CD4-positive, CD25-positive, alpha-beta regulatory T cell (primary cell): ENCODE measurements at regions not wholly inside any gene's neighbourhood (a gene's known extent, or its start where the extent isn't known, plus 50 kb on each side); places are given as distances from the start of the nearest gene placed in this dataset.

ENCODE experiments used
- ATAC-seq, 2 donors: fragments of 150-1000 bp; cut with Tn5 transposase; one replicate each; pipeline ENCODE4 v1.10.0; 2021; ENCODE audit warnings: low read depth in 2 of 2, moderate number of reproducible peaks in 2 of 2, moderate library complexity in 1 of 2
- DNase-seq, 3 donors: peaks; one replicate each; pipeline versions ENCODE4 v3.0.0 to v3.0.0-alpha.2; 2012 to 2022; ENCODE audit warnings: mixed read lengths in 1 of 3
- H3K27ac ChIP-seq: one replicate; pipeline ENCODE4 v1.7.0; 2013; ENCODE audit warnings: mild to moderate bottlenecking, low read length; ENCODE audit not compliant: insufficient read depth, poor library complexity, severe bottlenecking
- H3K27me3 ChIP-seq: one replicate; pipeline ENCODE4 v1.7.0; 2013; ENCODE audit warnings: low read length; ENCODE audit not compliant: control insufficient read depth, insufficient read depth
- H3K36me3 ChIP-seq: one replicate; pipeline ENCODE4 v1.7.0; 2013; ENCODE audit warnings: mild to moderate bottlenecking, low read length, moderate library complexity; ENCODE audit not compliant: control insufficient read depth, insufficient read depth
- H3K4me1 ChIP-seq: 2 replicates; pipeline ENCODE4 v1.7.0; 2013; ENCODE audit warnings: mild to moderate bottlenecking, low read length; ENCODE audit not compliant: insufficient read depth, control insufficient read depth, poor library complexity, severe bottlenecking
- H3K4me3 ChIP-seq: one replicate; pipeline ENCODE4 v1.7.0; 2013; ENCODE audit warnings: low read depth, mild to moderate bottlenecking, low read length, moderate library complexity
- H3K9me3 ChIP-seq, 2 experiments: 1 replicate in 1 of 2; 2 replicates in 1 of 2; pipeline ENCODE4 v1.7.0; 2013; ENCODE audit warnings: low read length in 2 of 2, mild to moderate bottlenecking in 1 of 2, moderate library complexity in 1 of 2; ENCODE audit not compliant: control insufficient read depth in 2 of 2
- H3K27ac Mint-ChIP-seq, 3 donors: one replicate each; pipeline ENCODE4 v1.8.0; 2020 to 2022; ENCODE audit warnings: mild to moderate bottlenecking in 3 of 3, mixed read lengths in 3 of 3, moderate library complexity in 2 of 3
- H3K27me3 Mint-ChIP-seq: one replicate; pipeline ENCODE4 v1.8.0; 2022; ENCODE audit warnings: mild to moderate bottlenecking, mixed read lengths
- H3K36me3 Mint-ChIP-seq: one replicate; pipeline ENCODE4 v1.8.0; 2020; ENCODE audit warnings: mixed read lengths
- H3K4me1 Mint-ChIP-seq, 4 donors: one replicate each; pipeline ENCODE4 v1.8.0; 2020 to 2022; ENCODE audit warnings: mixed read lengths in 4 of 4, mild to moderate bottlenecking in 1 of 4
- H3K4me3 Mint-ChIP-seq, 4 donors: one replicate each; pipeline ENCODE4 v1.8.0; 2020 to 2022; ENCODE audit warnings: mild to moderate bottlenecking in 4 of 4, mixed read lengths in 4 of 4, moderate library complexity in 3 of 4
- H3K9me3 Mint-ChIP-seq, 7 donors: one replicate each; pipeline ENCODE4 v1.8.0; 2020 to 2022; ENCODE audit warnings: mixed read lengths in 7 of 7, mild to moderate bottlenecking in 3 of 7, moderate library complexity in 2 of 7

- no peaks in the 10 kb centered on the region for H3K27me3 ChIP-seq
- peaks cover 0 to 1% (median 0%) of the 10 kb centered on the region in 7 donors for H3K9me3 Mint-ChIP-seq
- H3K27ac ChIP-seq = no peak overlapping the region
These were observed 49.7 kb downstream of the GLI2 start for GRCh38 chr2:120785228-120785966.

DNA sequence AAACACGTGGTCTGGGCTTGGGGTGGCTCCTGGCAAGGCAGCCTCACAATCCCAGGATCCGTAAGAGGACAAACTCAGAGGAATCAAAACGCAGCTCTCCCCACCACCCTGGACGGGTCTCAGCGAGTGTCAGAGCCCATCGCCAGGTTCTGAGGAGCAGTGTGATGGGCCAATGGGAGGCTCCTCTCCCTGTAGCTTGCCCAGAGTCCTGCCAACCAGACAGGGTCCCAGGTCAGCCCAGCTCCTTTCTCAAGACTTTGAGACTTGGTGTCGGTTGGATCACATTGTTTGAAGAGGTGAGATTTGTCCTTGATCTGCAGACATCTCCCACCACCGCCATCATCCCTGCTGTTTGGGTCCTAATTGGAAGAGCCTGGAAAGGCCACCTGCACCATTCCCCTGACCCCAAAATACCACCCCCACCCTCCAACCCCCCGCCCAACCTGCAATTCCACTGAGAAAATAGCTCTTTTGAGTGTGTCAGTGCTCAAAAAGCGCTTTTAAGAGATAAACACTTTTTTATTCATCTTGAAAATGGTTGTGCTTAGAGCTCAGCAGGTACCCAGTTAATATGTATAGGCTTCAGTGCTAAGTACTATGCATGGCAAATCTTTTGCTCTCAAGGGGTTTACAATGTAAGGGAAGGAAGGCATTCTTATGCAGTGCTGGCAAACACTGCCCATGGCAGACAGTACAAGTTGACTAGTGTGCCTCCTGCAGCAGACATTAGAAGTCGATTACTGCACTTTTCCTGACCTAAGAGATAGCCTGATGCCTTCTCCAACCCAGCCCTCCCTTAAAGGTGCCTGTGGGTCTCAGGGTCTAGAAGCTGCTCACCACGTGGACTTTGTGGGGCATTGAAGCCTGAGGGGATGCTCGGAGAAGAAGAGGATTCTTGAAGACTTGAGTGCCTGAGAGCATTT is 50.6 kb downstream of the GLI2 start:
- H3K4me1 Mint-ChIP-seq = peaks cover 0 to 4% (median 2%) of the 10 kb centered on the region in 4 donors
- DNase-seq = no peak
- no peaks in the 10 kb centered on the region for H3K4me1 ChIP-seq
- no peak overlapping the region for H3K4me3 Mint-ChIP-seq
- H3K36me3 Mint-ChIP-seq = no peaks in the 10 kb centered on the region
- no peak overlapping the region for H3K4me3 ChIP-seq
- no peak overlapping the region for H3K27ac ChIP-seq
- H3K27me3 Mint-ChIP-seq = no peaks in the 10 kb centered on the region
- H3K27me3 ChIP-seq = no peaks in the 10 kb centered on the region
- peaks cover 0 to 3% (median 0%) of the 10 kb centered on the region in 7 donors for H3K9me3 Mint-ChIP-seq
- H3K27ac Mint-ChIP-seq = no peak overlapping the region
- no peaks in the 10 kb centered on the region for H3K9me3 ChIP-seq
- H3K36me3 ChIP-seq = no peaks in the 10 kb centered on the region
- no peak for ATAC-seq

More at GRCh38 chr2:120785228-120785966, 49.7 kb downstream of the GLI2 start:
- Mint-ChIP-seq H3K4me3 (no peak overlapping the region), H3K27ac (no peak overlapping the region), H3K27me3 (no peaks in the 10 kb centered on the region), H3K4me1 (peaks cover 0 to 4% (median 2%) of the 10 kb centered on the region in 4 donors), H3K36me3 (no peaks in the 10 kb centered on the region)
- Histone ChIP-seq H3K4me1 (no peaks in the 10 kb centered on the region), H3K36me3 (no peaks in the 10 kb centered on the region), H3K9me3 (no peaks in the 10 kb centered on the region), H3K4me3 (no peak overlapping the region)
- DNase-seq = no peak
- no peak for ATAC-seq

DNA sequence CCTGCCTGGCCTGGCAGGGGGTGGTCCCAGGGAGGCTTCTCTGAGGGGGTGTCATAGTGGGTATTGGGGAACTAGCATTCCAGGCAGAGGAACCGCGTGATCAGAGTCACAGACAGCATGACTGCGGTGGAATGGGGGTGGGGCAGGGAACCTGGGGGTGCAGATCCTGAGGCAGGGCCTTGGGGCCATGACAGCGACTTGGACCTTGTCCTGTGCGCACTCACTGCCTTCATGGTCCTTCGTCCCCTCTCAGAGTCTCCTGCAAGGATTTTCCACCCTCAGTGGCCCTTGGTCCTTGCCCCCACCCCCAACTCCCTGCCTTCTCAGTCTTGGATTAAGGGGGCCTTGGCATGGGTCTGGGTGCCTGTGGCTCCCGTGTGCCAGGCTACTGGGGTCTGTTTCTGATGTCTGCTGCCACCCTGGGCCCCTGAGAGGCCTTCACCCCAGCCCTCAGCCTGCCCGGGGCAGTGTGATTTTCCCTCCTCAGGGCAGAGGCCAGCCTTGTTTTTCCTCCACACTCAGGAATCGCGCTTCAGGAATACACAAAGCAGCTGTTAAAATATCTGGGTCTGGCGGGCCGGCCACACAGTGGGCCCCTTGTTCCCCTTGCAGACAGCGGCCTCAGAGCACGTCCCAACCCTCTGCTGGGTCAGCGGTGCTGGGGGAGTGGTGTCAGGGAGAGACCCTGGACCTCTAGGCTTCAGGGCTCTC is 51.6 kb downstream of the GLI2 start:
- Mint-ChIP-seq H3K4me1 (peaks cover 0 to 4% (median 2%) of the 10 kb centered on the region in 4 donors), H3K27me3 (no peaks in the 10 kb centered on the region), H3K4me3 (no peak overlapping the region), H3K36me3 (no peaks in the 10 kb centered on the region), H3K27ac (no peak overlapping the region), H3K9me3 (peaks cover 0 to 3% (median 0%) of the 10 kb centered on the region in 7 donors)
- Histone ChIP-seq H3K36me3 (no peaks in the 10 kb centered on the region), H3K4me3 (no peak overlapping the region), H3K27ac (no peak overlapping the region), H3K27me3 (no peaks in the 10 kb centered on the region), H3K9me3 (no peaks in the 10 kb centered on the region), H3K4me1 (no peaks in the 10 kb centered on the region)
- ATAC-seq (no peak), DNase-seq (no peak)

- H3K4me1 Mint-ChIP-seq = peaks cover 0 to 4% (median 2%) of the 10 kb centered on the region in 4 donors
- H3K36me3 Mint-ChIP-seq = no peaks in the 10 kb centered on the region
- Histone ChIP-seq H3K9me3 (no peaks in the 10 kb centered on the region), H3K27ac (no peak overlapping the region), H3K27me3 (no peaks in the 10 kb centered on the region), H3K4me3 (no peak overlapping the region), H3K36me3 (no peaks in the 10 kb centered on the region), H3K4me1 (no peaks in the 10 kb centered on the region)
- H3K27me3 Mint-ChIP-seq = no peaks in the 10 kb centered on the region
- no peak for DNase-seq
- no peak overlapping the region for H3K4me3 Mint-ChIP-seq
- peaks cover 0 to 3% (median 0%) of the 10 kb centered on the region in 7 donors for H3K9me3 Mint-ChIP-seq
- no peak for ATAC-seq
- no peak overlapping the region for H3K27ac Mint-ChIP-seq
These were observed 52.4 kb downstream of the GLI2 start for GRCh38 chr2:120787822-120788700.

DNA sequence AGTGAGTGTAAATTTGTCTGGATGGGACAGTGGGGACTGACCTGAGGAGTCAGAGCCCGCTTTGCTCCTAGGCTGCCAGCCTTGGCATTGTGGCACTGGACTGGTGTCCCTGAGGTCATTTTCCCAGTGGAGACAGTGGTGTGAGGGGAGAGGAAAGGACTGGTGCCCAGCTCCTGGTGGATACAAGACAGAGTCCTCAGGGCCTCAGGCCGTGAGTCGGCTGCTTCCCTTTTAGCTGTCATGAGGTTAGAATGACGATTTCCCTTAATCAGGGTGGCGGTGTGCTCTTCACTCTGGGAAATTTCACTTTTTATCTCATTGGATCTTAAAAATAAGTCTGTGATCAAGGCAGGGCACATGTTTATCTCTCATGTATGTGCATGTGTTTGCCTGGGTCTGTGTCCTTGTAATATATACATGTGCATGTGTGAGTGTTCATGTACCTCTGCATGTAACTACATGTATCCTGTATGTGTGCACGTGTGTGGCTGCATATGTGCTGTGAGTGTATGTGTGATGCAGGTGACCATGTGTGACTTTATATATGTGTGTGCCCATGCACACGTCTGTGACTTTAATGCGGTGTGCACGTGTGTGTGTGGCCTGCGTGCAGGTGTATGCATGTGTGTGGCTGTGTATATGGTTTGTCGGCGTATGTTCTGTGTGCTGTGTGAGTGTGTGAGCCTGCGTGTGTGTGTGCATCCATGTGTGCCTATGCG is 55.7 kb downstream of the GLI2 start:
- no peaks in the 10 kb centered on the region for H3K27me3 ChIP-seq
- no peaks in the 10 kb centered on the region for H3K4me1 ChIP-seq
- H3K9me3 ChIP-seq = no peaks in the 10 kb centered on the region
- Mint-ChIP-seq H3K27ac (no peak overlapping the region), H3K4me3 (no peak overlapping the region), H3K4me1 (no peaks in the 10 kb centered on the region), H3K36me3 (no peaks in the 10 kb centered on the region), H3K9me3 (peaks cover 0 to 3% (median 0%) of the 10 kb centered on the region in 7 donors), H3K27me3 (no peaks in the 10 kb centered on the region)
- ATAC-seq (no peak), DNase-seq (no peak)
- no peak overlapping the region for H3K27ac ChIP-seq
- H3K4me3 ChIP-seq = no peak overlapping the region
- H3K36me3 ChIP-seq = no peaks in the 10 kb centered on the region

DNA sequence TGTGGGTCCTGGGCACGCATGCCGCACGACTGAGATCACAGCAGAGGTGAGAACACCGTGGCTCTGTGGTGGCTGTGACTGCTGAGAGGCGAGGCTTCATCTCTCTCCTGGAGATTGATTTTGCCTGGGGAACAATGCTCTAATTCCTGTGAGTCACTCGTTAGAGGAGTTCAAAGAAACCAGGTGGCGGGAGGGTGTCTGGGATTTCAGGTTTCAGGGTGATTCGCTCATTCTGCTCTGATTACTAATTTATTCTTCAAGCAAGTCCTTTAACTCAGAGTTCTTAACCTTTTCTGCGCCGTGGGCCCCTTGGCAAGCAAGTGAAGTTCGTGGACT is 56.3 kb downstream of the GLI2 start:
- no peaks in the 10 kb centered on the region for H3K27me3 ChIP-seq
- ATAC-seq = no peak
- H3K27ac Mint-ChIP-seq = no peak overlapping the region

More for the DNA sequence above, 56.3 kb downstream of the GLI2 start:
- no peak for DNase-seq
- no peaks in the 10 kb centered on the region for H3K36me3 Mint-ChIP-seq
- H3K4me1 Mint-ChIP-seq = no peaks in the 10 kb centered on the region
- no peaks in the 10 kb centered on the region for H3K9me3 ChIP-seq
- H3K9me3 Mint-ChIP-seq = peaks cover 0 to 3% (median 0%) of the 10 kb centered on the region in 7 donors
- H3K4me1 ChIP-seq = no peaks in the 10 kb centered on the region
- H3K27me3 Mint-ChIP-seq = no peaks in the 10 kb centered on the region
- no peaks in the 10 kb centered on the region for H3K36me3 ChIP-seq
- no peak overlapping the region for H3K4me3 ChIP-seq
- no peak overlapping the region for H3K27ac ChIP-seq
- no peak overlapping the region for H3K4me3 Mint-ChIP-seq
